Small intestine (tissue), 7 donors: ENCODE measurements at regions not wholly inside any gene's neighbourhood (a gene's known extent, or its start where the extent isn't known, plus 50 kb on each side); places are given as distances from the start of the nearest gene placed in this dataset.

Source experiments
- DNase-seq, 2 donors: peaks; one replicate each; pipeline versions ENCODE4 v3.0.0 to v3.0.0-alpha.2; 2013
- FAIRE-seq: peaks from 2 replicates; lab custom pipeline; 2012; peaks lifted over from hg19 to GRCh38; lab: Jason Lieb, UNC
- H3K27ac ChIP-seq, 3 donors: one replicate each; pipeline ENCODE4 v1.5.1; 2013; ENCODE audit warnings: low read length in 2 of 3, mild to moderate bottlenecking in 2 of 3, control low read depth in 1 of 3, inconsistent platforms in 1 of 3, low read depth in 1 of 3, moderate library complexity in 1 of 3
- H3K27me3 ChIP-seq, 3 donors: one replicate each; pipeline ENCODE4 v1.6.1; 2013; ENCODE audit warnings: low read length in 3 of 3, inconsistent platforms in 1 of 3; ENCODE audit not compliant: control insufficient read depth in 3 of 3, insufficient read depth in 3 of 3
- H3K36me3 ChIP-seq, 3 donors: one replicate each; pipeline ENCODE4 v1.6.1; 2013; ENCODE audit warnings: low read length in 3 of 3, inconsistent platforms in 1 of 3, low read depth in 1 of 3, mild to moderate bottlenecking in 1 of 3, moderate library complexity in 1 of 3; ENCODE audit not compliant: control insufficient read depth in 3 of 3, insufficient read depth in 2 of 3
- H3K4me1 ChIP-seq, 3 donors: one replicate each; pipeline ENCODE4 v1.6.1; 2013; ENCODE audit warnings: low read length in 2 of 3, inconsistent platforms in 1 of 3, low read depth in 1 of 3, mild to moderate bottlenecking in 1 of 3, moderate library complexity in 1 of 3; ENCODE audit not compliant: control insufficient read depth in 3 of 3, insufficient read depth in 2 of 3
- H3K4me3 ChIP-seq, 3 donors: one replicate each; pipeline ENCODE4 v1.5.1; 2013; ENCODE audit warnings: low read length in 3 of 3, control low read depth in 1 of 3, inconsistent platforms in 1 of 3, low read depth in 1 of 3, mild to moderate bottlenecking in 1 of 3, moderate library complexity in 1 of 3
- H3K9me3 ChIP-seq, 2 donors: one replicate each; pipeline ENCODE4 v1.6.1; 2013; ENCODE audit warnings: low read depth in 1 of 2, low read length in 1 of 2; ENCODE audit not compliant: control insufficient read depth in 2 of 2, insufficient read depth in 1 of 2
- WGBS, 3 donors: extraction: QIAGEN DNeasy Blood & Tissue Kit; methylation state at CpG; one replicate each; pipeline ENCODE4 v1.1.7; 2013; 5-methylcytosine and 5-hydroxymethylcytosine counted together
- donor health status: healthy with polysubstance abuse.
- donor health status: control.
- donor health status: control.
- donor health status: Bipolar disorder and iron deficiency.
- donor health status: healthy.

GRCh38 chr5:168207450-168208029, 83.9 kb upstream of the WWC1 start:
- Histone ChIP-seq H3K36me3 (no peaks in the 10 kb centered on the region), H3K27me3 (peaks cover 0 to 2% (median 0%) of the 10 kb centered on the region in 3 donors), H3K9me3 (no peaks in the 10 kb centered on the region), H3K4me3 (no peak overlapping the region), H3K4me1 (no peaks in the 10 kb centered on the region), H3K27ac (no peak overlapping the region)
- FAIRE-seq (no peak), DNase-seq (no peak)
- 88 to 95% (median 89%) methylated on average over 7 of the region's 7 CpGs for WGBS, 3 donors

DNA sequence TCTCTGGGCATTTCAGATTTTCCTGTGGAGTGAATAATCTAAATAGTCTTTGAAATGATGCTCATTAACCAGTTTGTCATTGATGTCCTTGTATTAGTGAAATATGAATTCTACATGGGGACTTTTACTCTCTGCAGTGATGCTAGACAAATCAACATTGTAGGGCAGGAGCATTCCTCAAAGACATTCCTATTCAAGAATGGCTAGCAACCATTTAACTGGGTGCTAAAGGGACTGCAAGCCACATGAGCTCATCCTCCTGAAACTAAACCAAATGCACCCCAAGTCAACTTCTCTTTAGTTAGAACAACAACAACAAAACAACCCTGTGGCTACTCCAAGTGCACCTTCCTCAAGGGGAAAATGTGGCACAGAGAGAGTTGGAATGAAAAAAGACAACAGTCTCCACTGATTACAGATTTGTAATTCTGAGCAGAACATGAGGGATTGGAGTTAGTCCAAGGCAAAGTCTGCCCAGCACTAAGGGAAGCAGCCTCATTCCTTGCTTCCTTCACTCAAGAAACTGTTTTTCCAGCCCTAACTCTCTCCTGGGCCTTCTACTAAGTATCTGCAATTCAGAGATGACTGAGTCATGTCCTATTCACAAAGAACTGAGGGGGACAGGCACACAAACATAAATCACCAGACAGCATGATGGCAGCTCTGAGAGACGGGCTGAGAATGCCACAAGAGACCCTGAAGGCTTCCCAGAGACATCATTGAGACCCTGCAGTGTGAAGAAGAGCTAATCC, 82.0 kb upstream of the WWC1 start:
- H3K27me3 ChIP-seq: peaks cover 0 to 4% (median 0%) of the 10 kb centered on the region in 3 donors
- DNase-seq (no peak), FAIRE-seq (no peak)
- no peaks in the 10 kb centered on the region for H3K9me3 ChIP-seq
- 64 to 88% (median 81%) methylated on average over 1 of the region's 1 CpG for WGBS, 3 donors
- no peaks in the 10 kb centered on the region for H3K36me3 ChIP-seq
- H3K27ac ChIP-seq: no peak overlapping the region
- no peak overlapping the region for H3K4me3 ChIP-seq
- H3K4me1 ChIP-seq: no peaks in the 10 kb centered on the region

DNA sequence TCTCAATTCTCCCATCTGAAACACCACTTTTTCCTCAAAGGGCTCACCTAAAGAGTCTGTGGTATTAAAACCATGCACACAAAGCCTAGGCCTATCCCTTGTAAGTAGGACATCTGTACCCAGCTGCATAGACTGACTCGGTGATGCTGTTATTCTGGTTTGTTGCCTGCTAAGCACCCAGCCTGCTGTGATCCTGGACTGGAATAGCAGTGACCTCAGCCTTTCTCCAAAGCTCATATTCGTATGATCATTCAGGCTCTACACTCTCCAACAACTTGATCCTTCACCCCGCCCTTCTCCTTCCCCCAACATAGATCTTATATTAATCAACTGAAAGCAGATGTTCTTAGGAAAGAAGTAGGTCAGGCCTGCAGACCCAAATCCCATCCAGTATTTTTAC, 81.4 kb upstream of the WWC1 start:
- Histone ChIP-seq H3K36me3 (no peaks in the 10 kb centered on the region), H3K9me3 (no peaks in the 10 kb centered on the region), H3K27ac (no peak overlapping the region), H3K27me3 (peaks cover 0 to 4% (median 0%) of the 10 kb centered on the region in 3 donors), H3K4me3 (no peak overlapping the region), H3K4me1 (no peaks in the 10 kb centered on the region)
- WGBS, 3 donors: 80 to 93% (median 86%) methylated on average over 3 of the region's 3 CpGs
- DNase-seq (no peak), FAIRE-seq (no peak)

- DNase-seq: no peak
- no peak for FAIRE-seq
- Histone ChIP-seq H3K9me3 (no peaks in the 10 kb centered on the region), H3K4me3 (no peak overlapping the region), H3K36me3 (no peaks in the 10 kb centered on the region), H3K27me3 (peaks cover 0 to 4% (median 0%) of the 10 kb centered on the region in 3 donors), H3K4me1 (no peaks in the 10 kb centered on the region), H3K27ac (no peak overlapping the region)
Observed at GRCh38 chr5:168211245-168211644, 80.2 kb upstream of the WWC1 start.

GRCh38 chr5:168211936-168212335, 79.5 kb upstream of the WWC1 start:
- FAIRE-seq: no peak
- WGBS, 3 donors: 87 to 90% (median 90%) methylated on average over 6 of the region's 6 CpGs
- H3K27ac ChIP-seq: no peak overlapping the region

GRCh38 chr5:168214071-168214470, 77.4 kb upstream of the WWC1 start:
- Histone ChIP-seq H3K27ac (no peak overlapping the region), H3K36me3 (no peaks in the 10 kb centered on the region), H3K27me3 (peaks cover 0 to 4% (median 0%) of the 10 kb centered on the region in 3 donors), H3K4me1 (no peaks in the 10 kb centered on the region), H3K4me3 (no peak overlapping the region), H3K9me3 (no peaks in the 10 kb centered on the region)
- FAIRE-seq (no peak), DNase-seq (no peak)
- WGBS, 3 donors: 89 to 93% (median 91%) methylated on average over 3 of the region's 3 CpGs

More at GRCh38 chr5:168211936-168212335, 79.5 kb upstream of the WWC1 start:
- Histone ChIP-seq H3K4me1 (no peaks in the 10 kb centered on the region), H3K4me3 (no peak overlapping the region), H3K36me3 (no peaks in the 10 kb centered on the region), H3K27me3 (peaks cover 0 to 4% (median 0%) of the 10 kb centered on the region in 3 donors), H3K9me3 (no peaks in the 10 kb centered on the region)
- no peak for DNase-seq

GRCh38 chr5:168214886-168215285, 76.6 kb upstream of the WWC1 start:
- no peaks in the 10 kb centered on the region for H3K36me3 ChIP-seq
- no peak overlapping the region for H3K27ac ChIP-seq
- DNase-seq: no peak
- no peak for FAIRE-seq
- H3K4me1 ChIP-seq: no peaks in the 10 kb centered on the region
- H3K4me3 ChIP-seq: no peak overlapping the region
- no peaks in the 10 kb centered on the region for H3K9me3 ChIP-seq
- 93 to 96% (median 95%) methylated on average over 13 of the region's 13 CpGs for WGBS, 3 donors
- peaks cover 0 to 4% (median 0%) of the 10 kb centered on the region in 3 donors for H3K27me3 ChIP-seq

DNA sequence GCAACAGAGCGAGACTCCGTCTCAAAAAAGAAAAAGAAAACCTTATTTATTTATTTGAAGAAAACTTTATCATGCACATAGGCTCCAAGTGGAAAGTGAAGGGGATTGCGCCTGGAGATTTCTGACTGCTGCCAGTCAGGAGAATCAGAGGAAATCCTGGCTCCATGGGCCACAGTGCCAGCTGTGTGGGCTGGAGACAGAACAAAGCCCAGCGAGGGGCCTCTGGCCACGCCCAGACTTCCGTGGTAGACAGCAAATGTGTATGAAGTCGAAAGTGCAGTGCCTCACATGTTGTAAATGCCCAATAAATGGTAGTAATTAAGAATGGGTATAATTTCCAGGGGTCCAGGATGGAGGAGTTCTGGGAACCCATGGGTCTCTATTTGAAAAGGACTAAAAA, 75.8 kb upstream of the WWC1 start:
- no peak overlapping the region for H3K27ac ChIP-seq
- no peak overlapping the region for H3K4me3 ChIP-seq
- H3K4me1 ChIP-seq: no peaks in the 10 kb centered on the region
- H3K9me3 ChIP-seq: no peaks in the 10 kb centered on the region
- H3K36me3 ChIP-seq: no peaks in the 10 kb centered on the region
- FAIRE-seq (no peak), DNase-seq (peak; percentile 5 to 11)
- 47 to 62% (median 48%) methylated on average over 7 of the region's 7 CpGs for WGBS, 3 donors
- peaks cover 0 to 4% (median 0%) of the 10 kb centered on the region in 3 donors for H3K27me3 ChIP-seq
